Upper lobe of left lung (tissue), 4 donors: ENCODE measurements at regions not wholly inside any gene's neighbourhood (a gene's known extent, or its start where the extent isn't known, plus 50 kb on each side); places are given as distances from the start of the nearest gene placed in this dataset.

Experiments used
- EP300 ChIP-seq, 4 donors: sonication (generic); formaldehyde crosslinking; IDR thresholded peaks; one replicate each; pipeline ENCODE4 v1.5.1; 2017; ENCODE audit warnings: antibody characterized with exemption in 4 of 4, control low read depth in 2 of 4
- POLR2A ChIP-seq, 4 donors: fragments of 450-650 bp; IDR thresholded peaks; one replicate each; pipeline ENCODE4 v1.5.1; 2016 to 2017; ENCODE audit warnings: antibody characterized with exemption in 4 of 4, mild to moderate bottlenecking in 2 of 4
- POLR2AphosphoS5 ChIP-seq, 2 donors: sonication (generic); formaldehyde crosslinking; IDR thresholded peaks; one replicate each; pipeline ENCODE4 v1.5.1; 2017; ENCODE audit warnings: antibody characterized with exemption in 2 of 2
- TF ChIP-seq, protein P1 (sequence below), 6 experiments: fragments of 450-650 bp in 4 of 6; fragments of 200-600 bp in 2 of 6; sonication (generic) in 2 of 6; IDR thresholded peaks; one replicate each; pipeline ENCODE4 v1.5.1; 2016 to 2019; ENCODE audit warnings: antibody characterized with exemption in 6 of 6

DNA sequence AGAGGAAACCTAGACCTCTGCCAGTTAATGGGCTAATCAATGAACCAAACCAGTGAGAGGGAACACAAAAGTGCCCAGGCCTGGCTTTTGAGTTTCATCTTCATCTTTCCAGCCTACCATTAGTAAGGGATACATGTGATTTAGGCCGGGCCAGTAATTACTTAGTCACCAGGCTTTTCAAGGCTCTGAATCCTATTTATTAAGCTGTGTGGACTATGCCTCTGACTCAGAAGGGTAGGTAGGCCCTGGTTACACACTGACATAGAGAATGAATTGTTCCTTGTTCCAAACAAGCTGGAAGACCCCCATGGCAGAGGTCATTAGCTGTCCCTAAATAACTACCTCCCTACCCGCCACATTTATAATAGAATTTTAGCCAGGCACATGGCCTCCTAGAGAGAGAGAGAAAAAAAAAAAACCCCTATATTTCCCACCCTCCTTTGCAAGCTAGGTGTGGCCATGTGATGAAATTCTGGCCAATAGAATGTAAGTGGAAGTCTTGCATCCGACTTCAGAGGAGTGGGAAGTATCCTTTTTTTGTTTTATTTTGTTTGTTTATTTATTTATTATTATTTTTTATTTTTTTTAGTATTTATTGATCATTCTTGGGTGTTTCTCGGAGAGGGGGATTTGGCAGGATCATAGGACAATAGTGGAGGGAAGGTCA is 112.3 kb upstream of the BCOR start:
- TF ChIP-seq, protein P1, sequence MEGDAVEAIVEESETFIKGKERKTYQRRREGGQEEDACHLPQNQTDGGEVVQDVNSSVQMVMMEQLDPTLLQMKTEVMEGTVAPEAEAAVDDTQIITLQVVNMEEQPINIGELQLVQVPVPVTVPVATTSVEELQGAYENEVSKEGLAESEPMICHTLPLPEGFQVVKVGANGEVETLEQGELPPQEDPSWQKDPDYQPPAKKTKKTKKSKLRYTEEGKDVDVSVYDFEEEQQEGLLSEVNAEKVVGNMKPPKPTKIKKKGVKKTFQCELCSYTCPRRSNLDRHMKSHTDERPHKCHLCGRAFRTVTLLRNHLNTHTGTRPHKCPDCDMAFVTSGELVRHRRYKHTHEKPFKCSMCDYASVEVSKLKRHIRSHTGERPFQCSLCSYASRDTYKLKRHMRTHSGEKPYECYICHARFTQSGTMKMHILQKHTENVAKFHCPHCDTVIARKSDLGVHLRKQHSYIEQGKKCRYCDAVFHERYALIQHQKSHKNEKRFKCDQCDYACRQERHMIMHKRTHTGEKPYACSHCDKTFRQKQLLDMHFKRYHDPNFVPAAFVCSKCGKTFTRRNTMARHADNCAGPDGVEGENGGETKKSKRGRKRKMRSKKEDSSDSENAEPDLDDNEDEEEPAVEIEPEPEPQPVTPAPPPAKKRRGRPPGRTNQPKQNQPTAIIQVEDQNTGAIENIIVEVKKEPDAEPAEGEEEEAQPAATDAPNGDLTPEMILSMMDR (IDR thresholded peaks at IDR 0.05) = no peak
- TF ChIP-seq POLR2A (IDR thresholded peaks at IDR 0.05) (no peak), POLR2AphosphoS5 (IDR thresholded peaks at IDR 0.05) (no peak), EP300 (IDR thresholded peaks at IDR 0.05) (no peak)
